Mesendoderm (in vitro differentiated cells): ENCODE measurements at regions not wholly inside any gene's neighbourhood (a gene's known extent, or its start where the extent isn't known, plus 50 kb on each side); places are given as distances from the start of the nearest gene placed in this dataset.

Source experiments
- DNase-seq: peaks from one replicate; pipeline ENCODE4 v3.0.0; 2013
- H2AK5ac ChIP-seq: 2 replicates; pipeline ENCODE4 v1.6.1; 2013; ENCODE audit warnings: low read length, inconsistent platforms
- H2BK120ac ChIP-seq: 2 replicates; pipeline ENCODE4 v1.6.1; 2013; ENCODE audit warnings: low read depth, mild to moderate bottlenecking, low read length, moderate library complexity, mixed read lengths
- H2BK15ac ChIP-seq: replicated peaks from 2 replicates; pipeline ENCODE4 v1.6.1; 2013; ENCODE audit warnings: low read depth, mild to moderate bottlenecking, moderate library complexity
- H2BK5ac ChIP-seq: 2 replicates; pipeline ENCODE4 v1.6.1; 2013; ENCODE audit warnings: low read length, inconsistent platforms
- H3K18ac ChIP-seq: 2 replicates; pipeline ENCODE4 v1.6.1; 2013; ENCODE audit warnings: mild to moderate bottlenecking, low read length, mixed read lengths
- H3K23ac ChIP-seq: one replicate; pipeline ENCODE4 v1.6.1; 2013; ENCODE audit warnings: low read length
- H3K27ac ChIP-seq: 2 replicates; pipeline ENCODE4 v1.5.1; 2013; ENCODE audit warnings: low read depth, mild to moderate bottlenecking, inconsistent platforms, low read length, moderate library complexity
- H3K27me3 ChIP-seq: 2 replicates; pipeline ENCODE4 v1.6.1; 2013; ENCODE audit warnings: low read length, control low read depth, mild to moderate bottlenecking, inconsistent platforms; ENCODE audit not compliant: insufficient read depth, poor library complexity
- H3K36me3 ChIP-seq: 2 replicates; pipeline ENCODE4 v1.6.1; 2013; ENCODE audit warnings: low read length, inconsistent platforms; ENCODE audit not compliant: control insufficient read depth, insufficient read depth
- H3K4ac ChIP-seq: one replicate; pipeline ENCODE4 v1.6.1; 2013; ENCODE audit warnings: low read depth, mild to moderate bottlenecking, low read length, moderate library complexity
- H3K4me1 ChIP-seq: 2 replicates; pipeline ENCODE4 v1.6.1; 2013; ENCODE audit warnings: low read depth, low read length, inconsistent platforms; ENCODE audit not compliant: control insufficient read depth
- H3K4me2 ChIP-seq: 2 replicates; pipeline ENCODE4 v1.6.1; 2013; ENCODE audit warnings: low read length
- H3K4me3 ChIP-seq: 2 replicates; pipeline ENCODE4 v1.5.1; 2013; ENCODE audit warnings: mild to moderate bottlenecking, low read length
- H3K56ac ChIP-seq: one replicate; pipeline ENCODE4 v1.6.1; 2013; ENCODE audit warnings: low read length
- H3K79me1 ChIP-seq: 2 replicates; pipeline ENCODE4 v1.6.1; 2013; ENCODE audit warnings: low read length, inconsistent platforms
- H3K79me2 ChIP-seq: 2 replicates; pipeline ENCODE4 v1.6.1; 2013; ENCODE audit warnings: mild to moderate bottlenecking, low read length; ENCODE audit not compliant: control insufficient read depth, insufficient read depth
- H3K9ac ChIP-seq: 2 replicates; pipeline ENCODE4 v1.6.1; 2013; ENCODE audit warnings: low read length, inconsistent platforms
- H4K5ac ChIP-seq: one replicate; pipeline ENCODE4 v1.6.1; 2013; ENCODE audit warnings: low read length
- H4K8ac ChIP-seq: one replicate; pipeline ENCODE4 v1.6.1; 2013; ENCODE audit warnings: low read depth, mild to moderate bottlenecking, control low read depth, low read length, moderate library complexity
- WGBS: extraction: QIAGEN DNeasy Blood & Tissue Kit; methylation state at CpG from one replicate; pipeline ENCODE4 v1.1.7; 2013; ENCODE audit warnings: low lambda C conversion rate, missing lambda C conversion rate; ENCODE audit not compliant: insufficient coverage; ENCODE audit errors: extremely low coverage; 5-methylcytosine and 5-hydroxymethylcytosine counted together

- Histone ChIP-seq H2AK5ac (no peak overlapping the region), H3K79me2 (no peaks in the 10 kb centered on the region), H3K4ac (no peak overlapping the region), H3K9ac (no peak overlapping the region), H3K4me2 (no peak overlapping the region), H4K5ac (no peak overlapping the region), H3K27me3 (no peaks in the 10 kb centered on the region), H3K79me1 (no peaks in the 10 kb centered on the region), H3K23ac (no peak overlapping the region), H3K4me3 (no peak overlapping the region), H3K18ac (no peak overlapping the region), H2BK15ac (no peak overlapping the region), H3K36me3 (no peaks in the 10 kb centered on the region), H2BK120ac (no peak overlapping the region), H2BK5ac (no peak overlapping the region), H4K8ac (no peak overlapping the region), H3K4me1 (no peaks in the 10 kb centered on the region), H3K27ac (no peak overlapping the region), H3K56ac (no peak overlapping the region)
- DNase-seq = peak; percentile 3
- no CpG with 5 or more reads among the region's 2 CpGs for WGBS
These were observed 358.5 kb upstream of the PMFBP1 start for GRCh38 chr16:72530434-72530833.

- WGBS = no CpG with 5 or more reads among the region's 3 CpGs
- H3K9ac ChIP-seq = no peak overlapping the region
- H3K4me1 ChIP-seq = no peaks in the 10 kb centered on the region
- H3K36me3 ChIP-seq = no peaks in the 10 kb centered on the region
- H3K4me2 ChIP-seq = no peak overlapping the region
- H4K8ac ChIP-seq = no peak overlapping the region
- no peak overlapping the region for H3K18ac ChIP-seq
- H3K79me1 ChIP-seq = no peaks in the 10 kb centered on the region
- H3K27ac ChIP-seq = no peak overlapping the region
- no peak overlapping the region for H3K4ac ChIP-seq
- H3K27me3 ChIP-seq = no peaks in the 10 kb centered on the region
- no peak for DNase-seq
- no peak overlapping the region for H2BK15ac ChIP-seq
- no peak overlapping the region for H2BK120ac ChIP-seq
- no peak overlapping the region for H2BK5ac ChIP-seq
- H3K23ac ChIP-seq = no peak overlapping the region
- no peak overlapping the region for H2AK5ac ChIP-seq
- no peak overlapping the region for H3K4me3 ChIP-seq
- no peak overlapping the region for H4K5ac ChIP-seq
- H3K56ac ChIP-seq = no peak overlapping the region
- no peaks in the 10 kb centered on the region for H3K79me2 ChIP-seq
These were observed 351.1 kb upstream of the PMFBP1 start for GRCh38 chr16:72523087-72523486.

DNA sequence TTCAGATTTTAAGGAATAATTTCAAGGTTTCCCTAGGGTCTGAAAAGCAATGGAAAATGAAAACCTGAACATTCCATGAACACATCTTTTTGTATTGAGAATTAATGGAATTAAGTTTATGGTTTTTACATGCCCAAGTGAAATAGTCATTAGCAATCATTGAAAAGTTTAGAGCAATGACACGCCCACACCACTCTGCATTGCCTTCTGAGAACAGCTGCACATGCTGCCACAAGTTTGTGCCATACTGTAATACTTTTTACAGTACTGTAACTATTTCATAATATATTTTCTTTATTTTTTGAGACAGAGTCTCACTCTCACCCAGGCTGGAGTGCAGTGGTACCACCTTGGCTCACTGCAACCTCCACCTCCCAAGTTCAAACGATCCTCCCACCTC is 345.2 kb upstream of the PMFBP1 start:
- H2BK15ac ChIP-seq = no peak overlapping the region
- no peak overlapping the region for H3K27ac ChIP-seq
- no peak overlapping the region for H3K56ac ChIP-seq
- WGBS = no CpG with 5 or more reads among the region's 2 CpGs
- no peak overlapping the region for H3K4ac ChIP-seq
- no peaks in the 10 kb centered on the region for H3K79me2 ChIP-seq
- H2AK5ac ChIP-seq = no peak overlapping the region
- no peaks in the 10 kb centered on the region for H3K36me3 ChIP-seq
- no peak overlapping the region for H3K23ac ChIP-seq
- no peaks in the 10 kb centered on the region for H3K4me1 ChIP-seq
- H3K4me3 ChIP-seq = no peak overlapping the region
- H3K18ac ChIP-seq = no peak overlapping the region
- no peaks in the 10 kb centered on the region for H3K79me1 ChIP-seq
- H4K5ac ChIP-seq = no peak overlapping the region
- no peak for DNase-seq
- H3K4me2 ChIP-seq = no peak overlapping the region
- H2BK120ac ChIP-seq = no peak overlapping the region
- H3K27me3 ChIP-seq = no peaks in the 10 kb centered on the region
- no peak overlapping the region for H2BK5ac ChIP-seq
- H3K9ac ChIP-seq = no peak overlapping the region
- H4K8ac ChIP-seq = no peak overlapping the region

DNA sequence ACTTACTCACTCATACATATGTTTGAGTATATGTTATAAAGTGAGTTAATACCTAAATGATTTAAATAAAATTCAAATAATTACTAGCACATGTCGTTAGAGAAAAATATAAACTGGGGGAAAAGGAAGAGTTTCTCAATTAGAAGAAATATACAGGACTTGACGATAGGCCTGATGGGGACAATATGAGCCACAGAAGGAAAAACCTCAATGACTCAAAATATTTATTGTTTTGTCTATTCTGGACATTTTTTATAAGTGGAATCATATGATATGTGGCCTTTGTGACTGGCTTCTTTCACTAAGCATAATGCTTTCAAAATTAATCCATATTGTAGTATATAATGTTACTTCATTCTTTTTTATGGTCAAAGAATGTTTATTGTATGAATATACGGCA is 339.2 kb upstream of the PMFBP1 start:
- H3K4me2 ChIP-seq = no peak overlapping the region
- no peak overlapping the region for H3K4me3 ChIP-seq
- no peaks in the 10 kb centered on the region for H3K79me1 ChIP-seq
- H4K8ac ChIP-seq = no peak overlapping the region
- no peak overlapping the region for H2BK15ac ChIP-seq
- no peak overlapping the region for H3K18ac ChIP-seq
- no peak overlapping the region for H3K56ac ChIP-seq
- H3K9ac ChIP-seq = no peak overlapping the region
- H3K4ac ChIP-seq = no peak overlapping the region
- H2BK5ac ChIP-seq = no peak overlapping the region
- H2BK120ac ChIP-seq = no peak overlapping the region
- WGBS = no CpG with 5 or more reads among the region's 3 CpGs
- DNase-seq = no peak
- H2AK5ac ChIP-seq = no peak overlapping the region
- H3K79me2 ChIP-seq = no peaks in the 10 kb centered on the region
- no peak overlapping the region for H3K23ac ChIP-seq
- no peak overlapping the region for H3K27ac ChIP-seq
- H3K4me1 ChIP-seq = no peaks in the 10 kb centered on the region
- H3K27me3 ChIP-seq = no peaks in the 10 kb centered on the region
- H3K36me3 ChIP-seq = no peaks in the 10 kb centered on the region
- H4K5ac ChIP-seq = no peak overlapping the region

DNA sequence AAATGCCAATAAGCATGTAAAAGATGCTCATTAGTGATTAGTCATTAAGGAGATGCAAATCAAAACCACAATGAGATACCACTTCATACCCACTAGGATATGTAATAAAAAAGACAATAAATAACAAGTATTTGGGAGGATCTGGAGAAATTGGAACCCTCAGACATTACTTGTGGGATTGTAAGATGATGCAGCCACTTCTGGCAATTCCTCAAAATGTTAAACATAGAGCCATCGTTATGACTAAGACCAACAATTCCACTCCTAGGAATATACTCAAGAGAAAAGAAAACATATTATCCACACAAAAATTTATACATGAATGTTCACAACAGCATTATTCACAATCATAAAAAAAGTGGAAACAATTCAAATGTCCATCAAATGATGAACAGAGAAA is 336.2 kb upstream of the PMFBP1 start:
- Histone ChIP-seq H2BK5ac (no peak overlapping the region), H3K4me1 (no peaks in the 10 kb centered on the region), H3K18ac (no peak overlapping the region), H3K79me2 (no peaks in the 10 kb centered on the region), H3K9ac (no peak overlapping the region), H3K4me3 (no peak overlapping the region), H4K8ac (no peak overlapping the region), H3K4ac (no peak overlapping the region), H2BK15ac (no peak overlapping the region), H3K79me1 (no peaks in the 10 kb centered on the region), H3K27ac (no peak overlapping the region), H4K5ac (no peak overlapping the region), H3K23ac (no peak overlapping the region), H2BK120ac (no peak overlapping the region), H3K27me3 (no peaks in the 10 kb centered on the region), H2AK5ac (no peak overlapping the region), H3K56ac (no peak overlapping the region), H3K36me3 (no peaks in the 10 kb centered on the region), H3K4me2 (no peak overlapping the region)
- WGBS = no CpG with 5 or more reads among the region's 1 CpG
- DNase-seq = no peak

DNA sequence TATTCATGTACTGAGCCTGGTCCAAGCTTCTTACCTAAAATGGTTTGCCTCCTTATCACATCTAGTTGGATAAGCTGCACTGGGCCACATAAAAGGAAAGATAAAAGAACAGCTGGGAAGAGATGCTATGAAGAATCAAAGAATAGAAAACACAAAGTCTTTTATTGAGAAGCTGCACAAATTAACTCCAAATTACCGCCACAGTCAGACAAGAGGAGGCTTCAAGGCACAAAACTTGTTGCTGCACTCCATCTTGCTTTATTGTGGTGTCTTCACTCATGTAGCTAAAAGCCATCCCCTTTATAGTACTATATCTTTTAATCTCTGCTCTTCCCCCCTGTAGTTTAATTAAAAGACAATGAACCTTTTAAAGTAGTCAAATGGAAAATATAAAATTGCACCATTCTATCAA is 330.6 kb upstream of the PMFBP1 start:
- Histone ChIP-seq H3K4ac (no peak overlapping the region), H4K5ac (no peak overlapping the region), H3K18ac (no peak overlapping the region), H4K8ac (no peak overlapping the region), H3K23ac (no peak overlapping the region), H3K79me1 (no peaks in the 10 kb centered on the region), H2BK5ac (no peak overlapping the region), H3K27ac (no peak overlapping the region), H3K79me2 (no peaks in the 10 kb centered on the region), H3K56ac (no peak overlapping the region), H3K4me1 (no peaks in the 10 kb centered on the region), H3K4me2 (no peak overlapping the region), H3K9ac (no peak overlapping the region), H3K4me3 (no peak overlapping the region), H2AK5ac (no peak overlapping the region), H3K27me3 (no peaks in the 10 kb centered on the region), H2BK15ac (no peak overlapping the region), H2BK120ac (no peak overlapping the region), H3K36me3 (no peaks in the 10 kb centered on the region)
- WGBS = no CpG with 5 or more reads among the region's 1 CpG
- DNase-seq = no peak
